ENCODE measurements at regions not wholly inside any gene's neighbourhood (a gene's known extent, or its start where the extent isn't known, plus 50 kb on each side); places are given as distances from the start of the nearest gene placed in this dataset.
"Not testable (repeated sequence)": the region's sequence is repeated elsewhere in the genome, so short reads cannot be mapped to it uniquely, and the experiment has no call there.

DNA sequence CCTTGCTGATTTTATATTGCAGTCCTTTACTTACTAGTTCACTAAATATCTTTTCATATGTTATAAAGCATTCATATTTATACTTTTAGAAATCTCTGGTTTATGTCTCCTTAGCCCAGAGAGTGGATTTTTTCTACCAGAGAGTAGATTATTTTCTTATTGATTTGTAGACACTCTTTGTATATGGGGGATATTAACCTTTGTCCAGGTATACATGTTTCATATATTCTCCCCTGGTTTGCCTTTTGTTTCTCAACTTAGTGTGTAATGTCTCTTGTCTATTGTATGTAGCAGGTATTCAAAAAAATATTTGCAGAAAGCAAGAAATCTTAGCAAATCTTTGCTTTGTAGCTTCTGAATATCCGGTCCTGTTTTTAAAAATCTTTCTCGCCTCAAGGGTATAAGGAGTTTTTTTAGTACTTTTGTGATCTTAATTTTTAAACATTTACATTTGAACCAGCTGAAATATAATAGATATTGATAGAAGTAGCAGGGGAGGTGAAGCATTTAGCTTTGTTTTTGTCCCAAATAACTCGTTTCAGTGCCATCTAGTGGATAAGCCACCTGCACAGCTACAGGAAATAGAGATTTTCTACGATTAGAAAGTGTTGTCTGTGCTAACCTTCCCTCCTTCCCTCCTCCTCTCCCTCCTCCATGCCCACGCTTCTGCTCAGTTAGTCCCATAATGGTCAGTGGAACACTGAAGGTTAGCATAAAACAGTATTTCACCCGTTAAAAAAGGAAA lies 97.0 kb downstream of the PHETA1 start:
- H3K36me3 ChIP-seq (ENCODE audit: control insufficient read depth, insufficient read depth, low read length): no peaks in the 10 kb centered on the region
- no peaks in the 10 kb centered on the region; the same call in 1 of the 2 replicates for H3K4me1 ChIP-seq (ENCODE audit: control insufficient read depth, insufficient read depth, low read length)
- no peak overlapping the region for H3K9ac ChIP-seq (ENCODE audit: low read length)
- no peak overlapping the region for H3K4me3 ChIP-seq (ENCODE audit: low read depth, low read length)
- no peaks in the 10 kb centered on the region for H3K9me3 ChIP-seq (ENCODE audit: control insufficient read depth, insufficient read depth, low read depth, low read length)
- H3K27me3 ChIP-seq (ENCODE audit: control insufficient read depth, insufficient read depth, low read length): no peaks in the 10 kb centered on the region
- no peak overlapping the region for H3K27ac ChIP-seq (ENCODE audit: low read depth, low read length)

DNA sequence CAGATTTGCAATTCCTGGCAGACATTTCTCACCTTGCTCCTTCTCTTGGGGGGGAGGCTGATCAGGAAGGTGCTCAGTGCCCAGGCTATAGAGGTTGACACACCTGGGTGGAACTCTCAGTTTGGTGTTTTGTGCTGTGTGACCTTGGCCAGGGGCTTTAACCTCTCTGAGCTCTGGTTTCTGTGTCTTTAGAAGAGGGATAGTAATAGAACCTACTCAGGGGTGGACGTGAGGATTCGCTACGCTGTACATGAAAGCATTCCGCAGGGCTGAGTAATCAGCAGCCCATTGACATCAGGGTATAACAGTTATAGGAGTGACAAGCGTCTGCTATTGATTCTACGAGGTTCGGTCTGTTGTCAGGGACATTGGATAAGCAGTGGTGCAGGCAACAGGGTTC lies 98.1 kb downstream of the PHETA1 start:
- Histone ChIP-seq H3K36me3 (ENCODE audit: control insufficient read depth, insufficient read depth, low read length) (no peaks in the 10 kb centered on the region), H3K4me1 (ENCODE audit: control insufficient read depth, insufficient read depth, low read length) (no peaks in the 10 kb centered on the region; the same call in 1 of the 2 replicates), H3K27ac (ENCODE audit: low read depth, low read length) (no peak overlapping the region), H3K9ac (ENCODE audit: low read length) (no peak overlapping the region), H3K27me3 (ENCODE audit: control insufficient read depth, insufficient read depth, low read length) (no peaks in the 10 kb centered on the region), H3K4me3 (ENCODE audit: low read depth, low read length) (no peak overlapping the region), H3K9me3 (ENCODE audit: control insufficient read depth, insufficient read depth, low read depth, low read length) (no peaks in the 10 kb centered on the region)

DNA sequence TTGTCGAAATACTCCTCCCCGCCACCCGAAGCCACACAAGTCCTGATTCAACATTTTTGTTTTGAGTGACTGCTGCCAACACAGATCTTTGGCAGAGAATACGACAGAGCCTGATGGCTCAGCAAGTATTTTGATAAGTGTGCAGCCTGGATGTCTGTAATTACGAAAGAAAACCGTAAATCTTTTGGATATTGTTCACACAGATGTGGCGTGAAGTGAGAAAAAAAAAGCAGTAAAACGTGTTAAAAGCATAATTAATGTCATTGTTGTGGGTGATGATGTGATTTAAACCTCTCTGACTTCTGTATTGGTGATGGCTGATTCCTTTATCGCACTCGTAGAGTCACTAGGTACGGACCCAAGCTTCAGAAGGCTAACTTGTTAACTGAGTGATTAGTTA lies 98.7 kb downstream of the PHETA1 start:
- H3K9me3 ChIP-seq (ENCODE audit: control insufficient read depth, insufficient read depth, low read depth, low read length): no peaks in the 10 kb centered on the region
- no peak overlapping the region for H3K27ac ChIP-seq (ENCODE audit: low read depth, low read length)
- H3K36me3 ChIP-seq (ENCODE audit: control insufficient read depth, insufficient read depth, low read length): no peaks in the 10 kb centered on the region
- no peak overlapping the region for H3K9ac ChIP-seq (ENCODE audit: low read length)
- no peak overlapping the region for H3K4me3 ChIP-seq (ENCODE audit: low read depth, low read length)
- H3K27me3 ChIP-seq (ENCODE audit: control insufficient read depth, insufficient read depth, low read length): no peaks in the 10 kb centered on the region
- no peaks in the 10 kb centered on the region; the same call in 1 of the 2 replicates for H3K4me1 ChIP-seq (ENCODE audit: control insufficient read depth, insufficient read depth, low read length)

DNA sequence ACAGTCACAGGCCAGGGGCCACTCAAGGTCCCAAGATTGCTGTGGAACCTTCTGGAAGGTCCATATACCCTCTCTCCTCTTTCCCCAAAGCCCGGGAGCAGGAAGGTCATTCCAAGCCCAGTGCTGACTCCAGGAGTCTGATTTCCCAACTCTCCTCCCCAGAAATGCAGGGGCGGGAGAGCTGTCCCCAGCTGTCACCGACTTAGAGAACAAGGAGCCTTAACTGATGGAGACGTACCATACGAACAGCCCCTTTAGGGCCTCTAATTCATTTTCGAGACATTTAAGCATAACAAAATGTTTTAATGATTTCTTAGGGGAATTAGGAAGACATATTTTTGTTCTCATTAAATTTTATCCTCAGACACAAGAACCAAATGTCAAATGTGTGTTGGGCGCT lies 99.2 kb downstream of the PHETA1 start:
- H3K27ac ChIP-seq (ENCODE audit: low read depth, low read length): no peak overlapping the region
- H3K9ac ChIP-seq (ENCODE audit: low read length): no peak overlapping the region

DNA sequence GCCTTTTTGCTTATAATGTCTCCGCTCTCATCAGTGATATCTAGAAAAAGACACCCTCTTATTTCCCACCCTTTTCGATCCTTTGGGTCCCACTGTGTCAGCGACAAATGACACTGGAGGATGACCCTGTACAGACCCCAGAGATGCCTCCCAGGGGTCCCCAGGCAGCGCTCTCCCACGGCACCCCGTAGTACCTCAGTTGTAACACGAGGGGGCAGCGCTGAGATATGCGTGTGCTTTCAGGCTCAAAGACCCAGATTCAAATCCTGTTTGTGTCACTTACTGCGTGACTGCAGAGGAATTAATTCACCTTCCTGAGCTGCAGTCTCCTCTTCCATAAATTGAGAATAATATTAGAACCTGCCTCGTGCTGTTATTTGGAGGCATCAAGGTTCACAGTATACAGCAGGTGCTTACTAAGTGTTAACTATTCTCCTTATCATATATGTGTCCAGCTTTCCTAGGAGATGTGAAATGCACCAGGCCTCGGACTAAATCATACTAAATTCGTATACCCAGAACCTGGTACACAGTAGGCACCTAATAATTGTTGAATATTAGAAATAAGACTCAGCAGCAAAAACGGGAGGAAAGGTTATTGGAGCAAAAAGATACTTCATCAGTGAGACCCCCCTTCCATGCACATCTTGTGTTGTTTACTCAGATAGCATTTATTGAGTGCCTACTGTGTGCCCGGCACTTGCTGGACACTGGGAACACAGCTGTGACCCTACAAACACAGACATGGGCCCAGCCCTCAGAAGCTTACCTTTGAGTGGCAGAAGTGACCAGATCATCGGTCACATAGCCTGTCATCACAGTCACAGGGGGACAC lies 99.9 kb downstream of the PHETA1 start:
- no peaks in the 10 kb centered on the region for H3K9me3 ChIP-seq (ENCODE audit: control insufficient read depth, insufficient read depth, low read depth, low read length)
- H3K27ac ChIP-seq (ENCODE audit: low read depth, low read length): no peak overlapping the region
- no peaks in the 10 kb centered on the region for H3K27me3 ChIP-seq (ENCODE audit: control insufficient read depth, insufficient read depth, low read length)
- H3K4me1 ChIP-seq (ENCODE audit: control insufficient read depth, insufficient read depth, low read length): no peaks in the 10 kb centered on the region; the same call in 1 of the 2 replicates
- no peak overlapping the region for H3K9ac ChIP-seq (ENCODE audit: low read length)
- no peaks in the 10 kb centered on the region for H3K36me3 ChIP-seq (ENCODE audit: control insufficient read depth, insufficient read depth, low read length)
- H3K4me3 ChIP-seq (ENCODE audit: low read depth, low read length): no peak overlapping the region

More for the DNA sequence above, 99.2 kb downstream of the PHETA1 start:
- Histone ChIP-seq H3K36me3 (ENCODE audit: control insufficient read depth, insufficient read depth, low read length) (no peaks in the 10 kb centered on the region), H3K9me3 (ENCODE audit: control insufficient read depth, insufficient read depth, low read depth, low read length) (no peaks in the 10 kb centered on the region), H3K27me3 (ENCODE audit: control insufficient read depth, insufficient read depth, low read length) (no peaks in the 10 kb centered on the region), H3K4me3 (ENCODE audit: low read depth, low read length) (no peak overlapping the region), H3K4me1 (ENCODE audit: control insufficient read depth, insufficient read depth, low read length) (no peaks in the 10 kb centered on the region; the same call in 1 of the 2 replicates)

DNA sequence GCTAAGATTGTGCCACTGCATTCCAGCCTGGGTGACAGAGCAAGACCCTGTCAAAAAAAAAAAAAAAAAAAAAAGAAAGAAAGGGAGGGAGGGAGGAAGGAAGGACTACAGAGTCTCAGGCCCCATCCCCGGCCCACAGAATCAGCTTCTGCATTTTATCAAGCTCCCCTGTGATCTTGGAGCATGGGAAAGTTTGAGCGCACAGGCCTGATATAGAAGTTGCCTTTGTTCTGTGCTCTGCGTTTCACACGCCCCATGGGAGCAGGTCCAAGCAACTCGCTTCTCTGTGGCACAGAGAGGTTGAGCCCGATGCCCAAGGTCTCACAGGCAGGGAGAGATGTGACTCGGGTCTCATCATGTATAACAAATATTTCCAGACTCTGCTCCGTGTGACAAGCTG lies 101.8 kb downstream of the PHETA1 start:
- Histone ChIP-seq H3K9me3 (ENCODE audit: control insufficient read depth, insufficient read depth, low read depth, low read length) (no peaks in the 10 kb centered on the region), H3K27me3 (ENCODE audit: control insufficient read depth, insufficient read depth, low read length) (no peaks in the 10 kb centered on the region), H3K4me1 (ENCODE audit: control insufficient read depth, insufficient read depth, low read length) (no peaks in the 10 kb centered on the region; the same call in 1 of the 2 replicates), H3K27ac (ENCODE audit: low read depth, low read length) (no peak overlapping the region), H3K4me3 (ENCODE audit: low read depth, low read length) (no peak overlapping the region), H3K36me3 (ENCODE audit: control insufficient read depth, insufficient read depth, low read length) (no peaks in the 10 kb centered on the region), H3K9ac (ENCODE audit: low read length) (no peak overlapping the region)

DNA sequence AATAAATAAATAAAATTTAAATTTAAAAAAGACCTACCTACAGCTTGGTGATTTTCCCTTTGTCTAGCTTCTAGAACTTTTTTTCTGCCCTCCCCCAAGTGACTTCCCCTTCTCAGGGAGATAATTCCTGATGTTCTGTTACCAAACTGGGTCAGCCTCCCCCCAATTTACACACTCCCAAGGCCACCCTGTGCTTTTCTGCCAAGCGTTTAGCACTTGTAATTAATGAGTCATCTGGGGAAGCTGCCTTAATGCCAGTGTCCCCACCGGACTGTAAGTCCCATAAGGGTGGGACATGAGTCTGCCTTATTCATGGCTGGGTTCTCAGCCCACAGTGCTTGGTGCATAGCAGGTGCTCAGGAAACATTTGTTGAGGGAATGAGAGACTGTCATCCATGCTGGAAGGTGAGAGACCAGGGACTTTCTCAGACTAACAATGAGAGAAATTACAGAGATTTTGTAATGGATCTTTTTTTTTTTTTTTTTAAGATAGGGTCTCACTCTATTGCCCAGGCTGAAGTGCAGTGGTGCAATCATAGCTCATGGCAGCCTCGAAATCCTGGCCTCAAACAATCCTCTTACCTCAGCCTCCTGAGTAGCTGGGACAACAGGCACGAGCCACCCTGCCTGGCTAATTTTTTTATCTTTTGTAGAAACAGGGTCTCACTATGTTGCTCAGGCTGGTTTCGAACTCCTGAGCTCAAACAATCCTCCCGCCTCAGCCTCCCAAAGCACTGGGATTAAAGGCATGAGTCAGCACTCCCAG lies 106.8 kb downstream of the PHETA1 start:
- Histone ChIP-seq H3K27ac (ENCODE audit: low read depth, low read length) (no peak overlapping the region), H3K4me3 (ENCODE audit: low read depth, low read length) (no peak overlapping the region), H3K27me3 (ENCODE audit: control insufficient read depth, insufficient read depth, low read length) (no peaks in the 10 kb centered on the region), H3K9me3 (ENCODE audit: control insufficient read depth, insufficient read depth, low read depth, low read length) (no peaks in the 10 kb centered on the region), H3K4me1 (ENCODE audit: control insufficient read depth, insufficient read depth, low read length) (peaks cover 2% of the 10 kb centered on the region; the same call in 1 of the 2 replicates), H3K36me3 (ENCODE audit: control insufficient read depth, insufficient read depth, low read length) (no peaks in the 10 kb centered on the region), H3K9ac (ENCODE audit: low read length) (no peak overlapping the region)

DNA sequence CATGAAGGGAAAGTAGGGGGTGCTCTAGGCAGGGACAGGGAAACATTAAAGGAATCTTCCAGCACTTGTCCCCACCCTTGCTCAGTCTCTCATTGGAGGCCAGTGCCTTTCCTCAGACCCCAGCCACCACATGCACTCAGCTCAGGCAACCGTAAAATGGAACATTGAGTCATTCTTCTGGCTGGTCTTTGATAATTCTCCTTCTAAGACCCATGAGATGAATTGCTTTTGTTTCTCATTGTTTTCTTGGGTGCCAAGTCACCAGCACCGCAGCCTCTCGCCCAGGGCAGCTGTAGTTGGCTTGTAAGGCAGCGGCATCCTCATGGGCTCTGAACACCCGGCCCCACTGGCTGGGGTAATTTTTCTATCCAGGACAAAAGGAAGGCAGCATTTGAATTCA lies 108.2 kb downstream of the PHETA1 start:
- H3K27ac ChIP-seq (ENCODE audit: low read depth, low read length): no peak overlapping the region
- no peaks in the 10 kb centered on the region for H3K9me3 ChIP-seq (ENCODE audit: control insufficient read depth, insufficient read depth, low read depth, low read length)
- H3K4me3 ChIP-seq (ENCODE audit: low read depth, low read length): no peak overlapping the region
- H3K4me1 ChIP-seq (ENCODE audit: control insufficient read depth, insufficient read depth, low read length): peaks cover 2% of the 10 kb centered on the region; the same call in 1 of the 2 replicates
- H3K9ac ChIP-seq (ENCODE audit: low read length): no peak overlapping the region
- no peaks in the 10 kb centered on the region for H3K27me3 ChIP-seq (ENCODE audit: control insufficient read depth, insufficient read depth, low read length)
- no peaks in the 10 kb centered on the region for H3K36me3 ChIP-seq (ENCODE audit: control insufficient read depth, insufficient read depth, low read length)

DNA sequence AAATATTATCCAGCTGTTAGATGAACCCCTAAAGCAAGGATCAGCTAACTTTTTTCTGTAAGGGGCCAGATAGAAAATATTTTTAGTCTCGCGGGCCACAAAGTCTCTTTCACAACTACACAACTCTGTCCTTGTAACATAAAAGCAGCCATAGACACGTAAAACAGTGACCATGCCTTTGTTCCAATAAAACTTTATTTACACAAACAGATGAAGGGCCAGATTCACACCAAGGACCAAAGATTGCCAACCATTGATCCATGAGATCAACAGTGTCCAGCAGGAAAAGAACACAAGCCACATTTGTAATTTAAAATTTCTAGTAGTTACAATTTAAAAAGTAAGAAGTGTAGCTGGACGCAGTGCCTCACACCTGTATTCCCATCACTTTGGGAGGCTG lies 109.7 kb downstream of the PHETA1 start:
- H3K36me3 ChIP-seq (ENCODE audit: control insufficient read depth, insufficient read depth, low read length): no peaks in the 10 kb centered on the region
- H3K4me1 ChIP-seq (ENCODE audit: control insufficient read depth, insufficient read depth, low read length): peaks cover 2% of the 10 kb centered on the region; the same call in 1 of the 2 replicates
- no peaks in the 10 kb centered on the region for H3K27me3 ChIP-seq (ENCODE audit: control insufficient read depth, insufficient read depth, low read length)
- H3K27ac ChIP-seq (ENCODE audit: low read depth, low read length): no peak overlapping the region
- H3K9ac ChIP-seq (ENCODE audit: low read length): no peak overlapping the region
- H3K4me3 ChIP-seq (ENCODE audit: low read depth, low read length): no peak overlapping the region
- H3K9me3 ChIP-seq (ENCODE audit: control insufficient read depth, insufficient read depth, low read depth, low read length): no peaks in the 10 kb centered on the region

DNA sequence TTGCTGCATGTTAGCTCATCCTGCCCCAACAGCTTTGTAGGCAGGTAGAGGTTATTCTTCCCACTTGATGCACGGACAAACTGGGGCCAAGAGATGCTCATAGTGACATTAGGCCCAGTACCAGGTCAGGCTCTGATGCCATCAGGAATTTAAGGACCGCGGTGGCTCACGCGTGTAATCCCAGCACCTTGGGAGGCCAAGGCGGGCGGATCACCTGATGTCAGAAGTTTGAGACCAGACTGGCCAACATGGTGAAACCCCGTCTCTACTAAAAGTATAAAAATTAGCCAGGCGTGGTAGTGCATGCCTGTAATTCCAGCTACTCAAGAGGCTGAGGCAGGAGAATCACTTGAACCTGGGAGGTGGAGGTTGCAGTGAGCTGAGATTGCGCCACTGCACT lies 110.8 kb downstream of the PHETA1 start:
- not testable (repeated sequence) for H3K36me3 ChIP-seq (ENCODE audit: control insufficient read depth, insufficient read depth, low read length); H3K4me3 ChIP-seq (ENCODE audit: low read depth, low read length); H3K4me1 ChIP-seq (ENCODE audit: control insufficient read depth, insufficient read depth, low read length); H3K9me3 ChIP-seq (ENCODE audit: control insufficient read depth, insufficient read depth, low read depth, low read length); H3K27ac ChIP-seq (ENCODE audit: low read depth, low read length); H3K9ac ChIP-seq (ENCODE audit: low read length); H3K27me3 ChIP-seq (ENCODE audit: control insufficient read depth, insufficient read depth, low read length)

All from HUES6 (cell line).